GM12801 (cell line): ENCODE measurements at regions not wholly inside any gene's neighbourhood (a gene's known extent, or its start where the extent isn't known, plus 50 kb on each side); places are given as distances from the start of the nearest gene placed in this dataset.

Experiments
- TF ChIP-seq, protein P1 (sequence below): IDR thresholded peaks from one replicate; pipeline ENCODE4 v1.5.1; 2011; ENCODE audit warnings: control low read depth; ENCODE audit not compliant: insufficient read length; ENCODE audit errors: extremely low read depth

GRCh38 chr12:108039794-108040193 lies 89.3 kb upstream of the WSCD2 start:
- TF ChIP-seq, protein P1, sequence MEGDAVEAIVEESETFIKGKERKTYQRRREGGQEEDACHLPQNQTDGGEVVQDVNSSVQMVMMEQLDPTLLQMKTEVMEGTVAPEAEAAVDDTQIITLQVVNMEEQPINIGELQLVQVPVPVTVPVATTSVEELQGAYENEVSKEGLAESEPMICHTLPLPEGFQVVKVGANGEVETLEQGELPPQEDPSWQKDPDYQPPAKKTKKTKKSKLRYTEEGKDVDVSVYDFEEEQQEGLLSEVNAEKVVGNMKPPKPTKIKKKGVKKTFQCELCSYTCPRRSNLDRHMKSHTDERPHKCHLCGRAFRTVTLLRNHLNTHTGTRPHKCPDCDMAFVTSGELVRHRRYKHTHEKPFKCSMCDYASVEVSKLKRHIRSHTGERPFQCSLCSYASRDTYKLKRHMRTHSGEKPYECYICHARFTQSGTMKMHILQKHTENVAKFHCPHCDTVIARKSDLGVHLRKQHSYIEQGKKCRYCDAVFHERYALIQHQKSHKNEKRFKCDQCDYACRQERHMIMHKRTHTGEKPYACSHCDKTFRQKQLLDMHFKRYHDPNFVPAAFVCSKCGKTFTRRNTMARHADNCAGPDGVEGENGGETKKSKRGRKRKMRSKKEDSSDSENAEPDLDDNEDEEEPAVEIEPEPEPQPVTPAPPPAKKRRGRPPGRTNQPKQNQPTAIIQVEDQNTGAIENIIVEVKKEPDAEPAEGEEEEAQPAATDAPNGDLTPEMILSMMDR = no peak

- TF ChIP-seq, protein P1 = no peak
Observed at GRCh38 chr12:108040947-108041346, 88.1 kb upstream of the WSCD2 start.

DNA sequence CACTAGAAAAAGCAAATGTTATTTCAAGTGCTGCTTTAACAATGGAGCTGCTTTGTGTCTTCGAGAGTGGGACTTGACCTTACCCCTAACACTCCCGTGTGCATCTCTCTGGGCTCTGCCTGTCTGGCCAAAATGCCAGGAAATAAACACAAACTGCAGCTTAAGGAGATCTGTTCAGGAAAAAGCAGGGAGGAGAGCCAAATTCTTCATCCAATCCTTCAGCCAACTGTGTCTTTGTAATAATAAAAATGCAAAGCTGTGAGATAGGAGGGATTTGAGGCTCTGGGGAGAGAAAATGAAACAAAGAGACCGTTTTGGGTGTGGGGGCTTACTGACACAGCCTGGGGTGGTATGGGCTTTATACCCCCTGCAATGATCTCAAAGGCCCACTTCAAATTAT lies 85.8 kb upstream of the WSCD2 start:
- TF ChIP-seq, protein P1 = no peak

- TF ChIP-seq, protein P1 = no peak
Observed at GRCh38 chr12:108043750-108044533, 85.1 kb upstream of the WSCD2 start.

GRCh38 chr12:108046135-108046534 lies 83.0 kb upstream of the WSCD2 start:
- TF ChIP-seq, protein P1 = no peak

GRCh38 chr12:108046650-108047049 lies 82.4 kb upstream of the WSCD2 start:
- TF ChIP-seq, protein P1 = no peak

DNA sequence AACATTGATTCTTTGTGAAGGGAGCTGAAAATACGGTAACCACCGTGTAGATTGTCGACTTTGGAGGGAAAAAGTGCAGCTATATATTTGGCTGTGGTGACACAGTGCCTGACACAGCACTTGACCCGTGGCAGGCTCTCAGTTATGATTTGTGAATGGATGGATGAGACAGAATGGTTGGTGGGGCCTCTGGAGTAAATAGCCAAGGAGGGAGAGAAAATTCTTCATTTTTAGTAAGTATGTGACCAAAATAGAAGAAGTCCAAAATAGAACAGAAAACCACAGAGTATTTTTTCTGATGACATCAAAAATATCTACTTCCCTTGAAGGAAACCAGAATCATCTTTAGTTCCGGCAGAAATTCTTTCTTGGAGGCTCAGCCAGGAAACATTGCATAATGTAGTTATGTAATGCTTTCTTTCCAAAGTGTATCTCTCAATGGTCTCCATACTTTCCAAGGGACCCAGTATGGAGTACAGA lies 82.0 kb upstream of the WSCD2 start:
- TF ChIP-seq, protein P1 = no peak

DNA sequence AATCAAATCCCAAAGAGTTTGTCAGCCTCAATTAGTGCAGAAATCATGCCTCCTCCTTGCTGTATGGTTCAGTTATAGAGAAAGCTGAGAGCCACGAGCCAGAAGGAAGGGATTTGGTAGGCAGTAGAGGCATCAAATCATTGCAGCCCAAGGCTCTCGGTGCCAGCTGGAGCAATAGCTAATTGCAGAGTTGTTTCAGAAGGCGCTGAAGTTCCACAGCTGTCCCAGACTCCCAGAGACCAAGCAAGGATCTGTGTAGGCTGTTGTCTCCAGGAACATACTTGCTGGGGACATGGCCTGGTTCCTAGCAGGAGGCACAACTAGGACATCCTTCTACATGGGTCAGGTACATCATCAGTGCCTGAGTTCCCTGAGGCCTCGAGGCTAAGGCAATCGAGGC lies 80.4 kb upstream of the WSCD2 start:
- TF ChIP-seq, protein P1 = no peak
